ENCODE measurements at regions not wholly inside any gene's neighbourhood (a gene's known extent, or its start where the extent isn't known, plus 50 kb on each side); places are given as distances from the start of the nearest gene placed in this dataset.

- Histone ChIP-seq H3K9me3 (no peaks in the 10 kb centered on the region), H3K36me3 (no peaks in the 10 kb centered on the region), H3K27me3 (replicated peaks in 1 of 7) (no peaks in the 10 kb centered on the region), H3K4me1 (peaks cover 0 to under 1% (median 0%) of the 10 kb centered on the region in 6 donors), H3K27ac (peak overlapping the region in 1 of 8 donors; percentile 6), H3K4me3 (no peak overlapping the region)
- intact Hi-C loops (cut with DNase I; ENCODE audit: low total_unique reads), result no loop called here
- no peak for DNase-seq
- WGBS, 5 donors, result 27 to 67% (median 42%) methylated on average over 1 to 2 of the region's 2 CpGs
- TF ChIP-seq CTCF (IDR thresholded peaks at IDR 0.05 in 8 of 11, conservative IDR thresholded peaks at IDR 0.05 in 3 of 11), result no peak
- no peak for TF ChIP-seq POLR2AphosphoS5 (IDR thresholded peaks at IDR 0.05)
- TF ChIP-seq POLR2A (IDR thresholded peaks at IDR 0.05), result no peak
Measured at GRCh38 chr2:160694631-160695030, 201.0 kb upstream of the RBMS1 start.

- Histone ChIP-seq H3K4me3 (no peak overlapping the region), H3K27me3 (replicated peaks in 1 of 7) (no peaks in the 10 kb centered on the region), H3K27ac (no peak overlapping the region), H3K4me1 (peaks cover 0 to 8% (median 0%) of the 10 kb centered on the region in 6 donors), H3K9me3 (no peaks in the 10 kb centered on the region), H3K36me3 (no peaks in the 10 kb centered on the region)
- WGBS, 5 donors, result 77 to 93% (median 89%) methylated on average over 3 of the region's 3 CpGs
- TF ChIP-seq CTCF (IDR thresholded peaks at IDR 0.05 in 8 of 11, conservative IDR thresholded peaks at IDR 0.05 in 3 of 11), result no peak
- TF ChIP-seq POLR2AphosphoS5 (IDR thresholded peaks at IDR 0.05), result no peak
- no peak for TF ChIP-seq POLR2A (IDR thresholded peaks at IDR 0.05)
- no peak for DNase-seq
- intact Hi-C loops (cut with DNase I; ENCODE audit: low total_unique reads), result no loop called here
Measured at GRCh38 chr2:160695402-160696086, 201.9 kb upstream of the RBMS1 start.

- intact Hi-C loops (cut with DNase I; ENCODE audit: low total_unique reads), result no loop called here
- no peak for DNase-seq
- whole genome bisulfite sequencing, 5 donors, result 68 to 93% (median 84%) methylated on average over 2 of the region's 2 CpGs
- TF ChIP-seq POLR2A (IDR thresholded peaks at IDR 0.05) (no peak), CTCF (IDR thresholded peaks at IDR 0.05 in 8 of 11, conservative IDR thresholded peaks at IDR 0.05 in 3 of 11) (no peak), POLR2AphosphoS5 (IDR thresholded peaks at IDR 0.05) (no peak)
- Histone ChIP-seq H3K36me3 (no peaks in the 10 kb centered on the region), H3K27me3 (replicated peaks in 1 of 7) (no peaks in the 10 kb centered on the region), H3K4me3 (no peak overlapping the region), H3K9me3 (no peaks in the 10 kb centered on the region), H3K27ac (no peak overlapping the region), H3K4me1 (peaks cover 0 to 8% (median 0%) of the 10 kb centered on the region in 6 donors)
Measured at GRCh38 chr2:160696087-160696452, 202.5 kb upstream of the RBMS1 start.

- 87 to 95% (median 93%) methylated on average over 6 of the region's 6 CpGs for WGBS, 5 donors
- Histone ChIP-seq H3K27me3 (replicated peaks in 1 of 7) (no peaks in the 10 kb centered on the region), H3K4me1 (peaks cover 0 to 10% (median 0%) of the 10 kb centered on the region in 6 donors), H3K27ac (no peak overlapping the region), H3K36me3 (no peaks in the 10 kb centered on the region), H3K4me3 (no peak overlapping the region), H3K9me3 (no peaks in the 10 kb centered on the region)
- intact Hi-C loops (cut with DNase I; ENCODE audit: low total_unique reads), result no loop called here
- DNase-seq, result no peak
- TF ChIP-seq POLR2A (IDR thresholded peaks at IDR 0.05) (no peak), CTCF (IDR thresholded peaks at IDR 0.05 in 8 of 11, conservative IDR thresholded peaks at IDR 0.05 in 3 of 11) (no peak), POLR2AphosphoS5 (IDR thresholded peaks at IDR 0.05) (no peak)
Measured at GRCh38 chr2:160697817-160698216, 204.2 kb upstream of the RBMS1 start.
